Mesothelial cell of epicardium (in vitro differentiated cells): ENCODE measurements at regions not wholly inside any gene's neighbourhood (a gene's known extent, or its start where the extent isn't known, plus 50 kb on each side); places are given as distances from the start of the nearest gene placed in this dataset.

ENCODE experiments used
- DNase-seq, 2 experiments: peaks; one replicate each; pipeline ENCODE4 v3.0.0; 2021; ENCODE audit warnings: low spot score in 2 of 2; ENCODE audit not compliant: unreplicated experiment in 2 of 2
- H3K27ac Mint-ChIP-seq: 2 replicates; pipeline ENCODE4 v1.8.0; 2021; ENCODE audit warnings: mixed read lengths
- H3K27me3 Mint-ChIP-seq: 2 replicates; pipeline ENCODE4 v1.8.0; 2021; ENCODE audit warnings: low read depth, mixed read lengths
- H3K36me3 Mint-ChIP-seq: 2 replicates; pipeline ENCODE4 v1.8.0; 2021; ENCODE audit warnings: mixed read lengths
- H3K4me1 Mint-ChIP-seq: 2 replicates; pipeline ENCODE4 v1.8.0; 2021; ENCODE audit warnings: mixed read lengths
- H3K4me3 Mint-ChIP-seq: 2 replicates; pipeline ENCODE4 v1.8.0; 2021; ENCODE audit warnings: mild to moderate bottlenecking, moderate library complexity, mixed read lengths
- H3K9me3 Mint-ChIP-seq: 2 replicates; pipeline ENCODE4 v1.8.0; 2021; ENCODE audit warnings: mixed read lengths
- TF ChIP-seq, protein P1 (sequence below): fragments of 200-600 bp; sonication (generic); IDR thresholded peaks from one replicate; pipeline ENCODE4 v1.5.0; 2021; ENCODE audit warnings: antibody characterized with exemption; ENCODE audit not compliant: unreplicated experiment

DNA sequence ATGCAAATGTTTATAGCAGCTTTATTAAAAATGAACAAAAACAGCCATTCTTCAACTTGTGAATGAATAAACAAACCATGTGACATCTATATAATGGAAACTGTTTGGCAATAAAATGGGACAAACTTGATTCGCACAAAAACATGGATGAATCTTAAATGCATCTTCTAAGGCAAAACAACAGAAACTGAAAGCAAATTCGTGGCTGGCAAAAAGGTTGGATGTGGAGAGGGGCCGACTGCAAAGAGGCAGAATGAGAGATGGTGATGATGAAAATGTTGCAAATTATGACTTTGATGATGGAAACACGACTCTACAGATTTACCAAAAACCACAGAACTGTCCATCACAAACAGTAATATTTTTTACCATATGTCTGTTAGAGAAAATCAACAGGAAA is 327.0 kb upstream of the NR5A2 start:
- Mint-ChIP-seq H3K4me1 (peaks cover 3% of the 10 kb centered on the region), H3K27me3 (peaks cover 1% of the 10 kb centered on the region)
- TF ChIP-seq, protein P1, sequence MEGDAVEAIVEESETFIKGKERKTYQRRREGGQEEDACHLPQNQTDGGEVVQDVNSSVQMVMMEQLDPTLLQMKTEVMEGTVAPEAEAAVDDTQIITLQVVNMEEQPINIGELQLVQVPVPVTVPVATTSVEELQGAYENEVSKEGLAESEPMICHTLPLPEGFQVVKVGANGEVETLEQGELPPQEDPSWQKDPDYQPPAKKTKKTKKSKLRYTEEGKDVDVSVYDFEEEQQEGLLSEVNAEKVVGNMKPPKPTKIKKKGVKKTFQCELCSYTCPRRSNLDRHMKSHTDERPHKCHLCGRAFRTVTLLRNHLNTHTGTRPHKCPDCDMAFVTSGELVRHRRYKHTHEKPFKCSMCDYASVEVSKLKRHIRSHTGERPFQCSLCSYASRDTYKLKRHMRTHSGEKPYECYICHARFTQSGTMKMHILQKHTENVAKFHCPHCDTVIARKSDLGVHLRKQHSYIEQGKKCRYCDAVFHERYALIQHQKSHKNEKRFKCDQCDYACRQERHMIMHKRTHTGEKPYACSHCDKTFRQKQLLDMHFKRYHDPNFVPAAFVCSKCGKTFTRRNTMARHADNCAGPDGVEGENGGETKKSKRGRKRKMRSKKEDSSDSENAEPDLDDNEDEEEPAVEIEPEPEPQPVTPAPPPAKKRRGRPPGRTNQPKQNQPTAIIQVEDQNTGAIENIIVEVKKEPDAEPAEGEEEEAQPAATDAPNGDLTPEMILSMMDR = no peak

DNA sequence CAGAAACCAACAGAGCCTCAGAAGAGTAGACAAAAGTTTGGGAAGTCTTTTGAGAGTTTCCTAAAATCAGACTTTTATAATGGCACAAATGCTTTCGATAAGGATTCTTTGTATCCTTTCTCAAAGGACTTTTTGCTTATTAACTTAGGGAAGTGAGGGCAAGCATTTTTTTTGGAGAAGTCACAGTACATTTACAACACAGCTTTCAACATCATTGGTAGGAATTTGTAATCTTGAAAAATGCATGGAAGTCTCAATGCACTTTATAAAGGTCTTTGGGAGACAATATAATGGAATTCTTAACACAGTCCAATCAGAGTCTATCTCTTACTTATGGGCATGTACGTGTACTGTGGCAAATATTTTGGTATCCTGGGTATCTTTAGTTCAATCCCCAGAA is 325.8 kb upstream of the NR5A2 start:
- H3K4me3 Mint-ChIP-seq = no peak overlapping the region
- no peaks in the 10 kb centered on the region for H3K9me3 Mint-ChIP-seq
- peaks cover 3% of the 10 kb centered on the region for H3K4me1 Mint-ChIP-seq
- H3K27me3 Mint-ChIP-seq = peaks cover 1% of the 10 kb centered on the region
- no peaks in the 10 kb centered on the region for H3K36me3 Mint-ChIP-seq
- no peak overlapping the region for H3K27ac Mint-ChIP-seq
- DNase-seq = no peak
- TF ChIP-seq, protein P1 = no peak

More for the DNA sequence above, 327.0 kb upstream of the NR5A2 start:
- Mint-ChIP-seq H3K27ac (no peak overlapping the region), H3K9me3 (no peaks in the 10 kb centered on the region), H3K36me3 (no peaks in the 10 kb centered on the region), H3K4me3 (no peak overlapping the region)
- no peak for DNase-seq

DNA sequence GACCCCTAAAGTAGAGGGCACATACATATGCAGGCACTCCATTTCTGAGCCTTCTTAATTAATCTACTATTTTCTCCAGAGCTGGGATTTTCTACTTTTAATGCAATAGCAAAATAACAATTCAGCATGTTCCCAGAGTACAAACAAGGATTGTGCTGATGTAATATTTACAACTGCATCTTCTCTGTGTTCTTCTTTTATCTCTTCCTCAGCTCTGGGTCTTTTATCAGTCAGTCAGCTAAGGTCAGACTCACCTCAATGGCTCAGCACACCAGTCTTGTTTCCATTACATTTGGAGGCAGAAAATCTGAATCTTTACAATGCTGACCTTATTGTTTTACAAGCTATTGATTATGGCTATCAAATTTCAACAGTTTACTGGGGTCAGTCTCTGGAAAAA is 323.3 kb upstream of the NR5A2 start:
- no peak for DNase-seq

DNA sequence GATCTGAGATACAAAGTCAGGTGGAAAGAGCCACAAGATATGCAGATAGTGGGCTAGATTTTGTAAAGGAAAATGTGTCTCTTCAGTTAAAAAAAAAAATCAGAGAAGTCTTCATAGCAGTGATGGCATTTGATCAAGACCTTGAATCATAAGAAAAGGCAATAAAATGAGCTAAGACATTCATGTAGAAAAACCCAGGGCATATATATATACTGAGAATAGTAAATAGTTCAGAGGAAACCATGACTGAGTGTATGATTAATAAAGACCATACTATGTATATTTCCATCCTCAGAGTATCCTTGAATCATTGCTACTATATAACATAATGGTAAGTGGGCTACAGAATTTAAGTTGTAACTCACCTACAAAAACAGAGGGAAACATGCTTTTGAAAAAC is 321.7 kb upstream of the NR5A2 start:
- Mint-ChIP-seq H3K27me3 (no peaks in the 10 kb centered on the region), H3K36me3 (no peaks in the 10 kb centered on the region), H3K4me3 (no peak overlapping the region), H3K4me1 (peaks cover 3% of the 10 kb centered on the region), H3K27ac (no peak overlapping the region), H3K9me3 (peaks cover 8% of the 10 kb centered on the region)
- no peak for DNase-seq
- TF ChIP-seq, protein P1 = no peak

More for the DNA sequence above, 323.3 kb upstream of the NR5A2 start:
- Mint-ChIP-seq H3K27me3 (peaks cover 1% of the 10 kb centered on the region), H3K4me1 (peaks cover 3% of the 10 kb centered on the region), H3K9me3 (no peaks in the 10 kb centered on the region), H3K27ac (no peak overlapping the region), H3K4me3 (no peak overlapping the region), H3K36me3 (no peaks in the 10 kb centered on the region)
- TF ChIP-seq, protein P1 = no peak

DNA sequence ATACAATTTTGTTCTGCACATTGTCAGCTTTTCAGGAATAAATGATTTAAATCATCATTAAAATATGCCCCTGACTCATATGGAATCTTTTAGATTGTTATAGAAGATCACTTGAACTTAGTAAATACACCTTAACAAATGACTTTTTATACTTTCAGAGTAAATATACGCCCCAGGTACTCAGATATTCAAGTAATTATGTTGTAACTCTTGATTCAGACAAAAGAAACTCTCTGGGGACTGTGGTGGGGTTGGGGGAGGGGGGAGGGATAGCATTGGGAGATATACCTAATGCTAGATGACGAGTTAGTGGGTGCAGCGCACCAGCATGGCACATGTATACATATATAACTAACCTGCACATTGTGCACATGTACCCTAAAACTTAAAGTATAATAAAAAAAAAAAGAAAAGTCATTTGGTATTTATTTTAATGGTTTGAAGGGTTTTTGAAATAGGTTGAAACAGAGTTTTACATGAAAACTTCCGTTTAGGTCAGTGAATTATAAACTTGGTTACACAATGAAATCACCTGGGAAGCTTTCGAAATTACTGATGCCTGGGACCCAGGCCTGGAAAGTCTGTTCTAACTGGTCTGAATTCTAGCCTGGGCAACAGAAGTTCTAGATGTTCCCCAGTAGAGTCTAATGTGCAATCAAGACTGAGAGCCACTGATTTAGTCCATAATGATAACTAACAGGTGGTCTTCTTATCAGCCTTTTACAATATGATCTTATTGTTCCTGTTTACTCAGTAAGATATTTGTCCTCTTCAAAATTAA is 320.5 kb upstream of the NR5A2 start:
- Mint-ChIP-seq H3K4me3 (no peak overlapping the region), H3K4me1 (peaks cover 3% of the 10 kb centered on the region), H3K9me3 (peaks cover 19% of the 10 kb centered on the region), H3K27ac (no peak overlapping the region), H3K27me3 (no peaks in the 10 kb centered on the region), H3K36me3 (no peaks in the 10 kb centered on the region)
- DNase-seq = no peak
- TF ChIP-seq, protein P1 = no peak
